HEK293 (cell line): ENCODE measurements at regions not wholly inside any gene's neighbourhood (a gene's known extent, or its start where the extent isn't known, plus 50 kb on each side); places are given as distances from the start of the nearest gene placed in this dataset.

Source experiments
- CTCF ChIA-PET: fragments of 350-600 bp; formaldehyde crosslinking; extraction: SDS; loops from one replicate; lab custom pipeline; 2021; ENCODE audit warnings: antibody characterized with exemption; lab: Yijun Ruan, JAX
- POLR2A ChIA-PET: fragments of 300-600 bp; formaldehyde crosslinking; extraction: SDS; loops from one replicate; lab custom pipeline; 2020; ENCODE audit warnings: antibody characterized with exemption, inconsistent platforms; lab: Yijun Ruan, JAX
- H3K27ac ChIP-seq: fragments of 200-500 bp; sonication (Bioruptor generic); 2 replicates; pipeline ENCODE4 v1.5.1; 2014; ENCODE audit warnings: low read depth, low read length, control low read depth, inconsistent platforms; ENCODE audit errors: extremely low read depth
- H3K36me3 ChIP-seq, 2 experiments: fragments of 200-500 bp in 1 of 2; sonication (Bioruptor generic) in 1 of 2; 1 replicate in 1 of 2; 2 replicates in 1 of 2; pipeline ENCODE4 v1.5.1; 2014 to 2017; ENCODE audit warnings: inconsistent platforms in 2 of 2, low read length in 2 of 2; ENCODE audit not compliant: control insufficient read depth in 2 of 2, insufficient read depth in 1 of 2
- H3K4me1 ChIP-seq: fragments of 200-500 bp; sonication (Bioruptor generic); 2 replicates; pipeline ENCODE4 v1.5.1; 2014; ENCODE audit warnings: mild to moderate bottlenecking, low read length, inconsistent platforms; ENCODE audit not compliant: control insufficient read depth, insufficient read depth
- H3K4me3 ChIP-seq: 2 replicates; pipeline ENCODE4 v1.5.1; 2011; ENCODE audit warnings: low read depth, mild to moderate bottlenecking, control low read depth, low read length, moderate library complexity
- H3K9me3 ChIP-seq: fragments of 200-500 bp; sonication (Bioruptor generic); 2 replicates; pipeline ENCODE4 v1.5.1; 2014; ENCODE audit warnings: low read depth, low read length, inconsistent platforms; ENCODE audit not compliant: control insufficient read depth, insufficient read depth
- HOXD13 ChIP-seq: sonication (generic); formaldehyde crosslinking; IDR thresholded peaks from 2 replicates; pipeline ENCODE4 v1.8.0; 2022; ENCODE audit warnings: missing genetic modification reagents, borderline replicate concordance
- KLF16 ChIP-seq: fragments of 450-650 bp; formaldehyde crosslinking; IDR thresholded peaks from 2 replicates; pipeline ENCODE4 v1.5.1; 2017; ENCODE audit warnings: missing biosample characterization, missing genetic modification characterization
- OSR2 ChIP-seq: fragments of 450-650 bp; formaldehyde crosslinking; IDR thresholded peaks from 2 replicates; pipeline ENCODE4 v1.5.1; 2016; ENCODE audit warnings: missing biosample characterization, missing genetic modification characterization
- ZNF19 ChIP-seq: fragments of 450-650 bp; formaldehyde crosslinking; IDR thresholded peaks from 2 replicates; pipeline ENCODE4; 2016; ENCODE audit warnings: missing biosample characterization, missing genetic modification characterization, low read depth
- ZNF211 ChIP-seq: fragments of 450-650 bp; formaldehyde crosslinking; IDR thresholded peaks from 2 replicates; pipeline ENCODE4 v1.5.1; 2016; ENCODE audit warnings: low read depth, missing biosample characterization, missing genetic modification characterization
- ZNF266 ChIP-seq: fragments of 450-650 bp; formaldehyde crosslinking; IDR thresholded peaks from 2 replicates; pipeline ENCODE4 v1.5.1; 2016; ENCODE audit warnings: missing biosample characterization, missing genetic modification characterization, low read depth
- ZNF366 ChIP-seq: fragments of 450-650 bp; formaldehyde crosslinking; conservative IDR thresholded peaks from 2 replicates; pipeline ENCODE4 v1.5.1; 2016; ENCODE audit warnings: missing biosample characterization, missing genetic modification characterization
- ZNF558 ChIP-seq: fragments of 450-650 bp; formaldehyde crosslinking; IDR thresholded peaks from 2 replicates; pipeline ENCODE4 v1.5.1; 2016; ENCODE audit warnings: missing biosample characterization, missing genetic modification characterization
- ZNF610 ChIP-seq: fragments of 450-650 bp; formaldehyde crosslinking; IDR thresholded peaks from 2 replicates; pipeline ENCODE4 v1.5.1; 2016; ENCODE audit warnings: missing biosample characterization, missing genetic modification characterization, borderline replicate concordance
- ZNF660 ChIP-seq: fragments of 450-650 bp; IDR thresholded peaks from 2 replicates; pipeline ENCODE4 v1.5.1; 2018; ENCODE audit warnings: missing biosample characterization, mild to moderate bottlenecking, missing genetic modification characterization
- ZNF670 ChIP-seq: fragments of 450-650 bp; formaldehyde crosslinking; IDR thresholded peaks from 2 replicates; pipeline ENCODE4 v1.5.1; 2016; ENCODE audit warnings: missing biosample characterization, missing genetic modification characterization, low read depth
- ZNF792 ChIP-seq: fragments of 450-650 bp; formaldehyde crosslinking; IDR thresholded peaks from 2 replicates; pipeline ENCODE4 v1.5.1; 2016; ENCODE audit warnings: missing biosample characterization, missing genetic modification characterization
- ZNF843 ChIP-seq: fragments of 450-650 bp; formaldehyde crosslinking; IDR thresholded peaks from 2 replicates; pipeline ENCODE4 v1.5.1; 2016; ENCODE audit warnings: missing biosample characterization, missing genetic modification characterization
- ZSCAN16 ChIP-seq: fragments of 450-650 bp; formaldehyde crosslinking; IDR thresholded peaks from 2 replicates; pipeline ENCODE4 v1.5.1; 2016; ENCODE audit warnings: missing biosample characterization, missing genetic modification characterization
- TF ChIP-seq, protein P1 (sequence below): fragments of 450-650 bp; formaldehyde crosslinking; conservative IDR thresholded peaks from 2 replicates; pipeline ENCODE4 v1.5.1; 2016; ENCODE audit warnings: low read depth, missing biosample characterization, missing genetic modification characterization
- TF ChIP-seq, protein P2 (sequence below): fragments of 450-650 bp; formaldehyde crosslinking; IDR thresholded peaks from 2 replicates; pipeline ENCODE4 v1.5.1; 2017; ENCODE audit warnings: missing biosample characterization, missing genetic modification characterization
- TF ChIP-seq, protein P3 (sequence below): fragments of 450-650 bp; formaldehyde crosslinking; IDR thresholded peaks from 2 replicates; pipeline ENCODE4 v1.5.1; 2016; ENCODE audit warnings: missing biosample characterization, missing genetic modification characterization
- TF ChIP-seq, protein P4 (sequence below): fragments of 450-650 bp; formaldehyde crosslinking; IDR thresholded peaks from 2 replicates; pipeline ENCODE4; 2016; ENCODE audit warnings: missing biosample characterization, missing genetic modification characterization
- TF ChIP-seq, protein P5 (sequence below): fragments of 450-650 bp; formaldehyde crosslinking; IDR thresholded peaks from 2 replicates; pipeline ENCODE4 v1.5.1; 2016; ENCODE audit warnings: missing biosample characterization, missing genetic modification characterization
- TF ChIP-seq, protein P6 (sequence below): fragments of 450-650 bp; formaldehyde crosslinking; IDR thresholded peaks from 2 replicates; pipeline ENCODE4 v1.5.1; 2017; ENCODE audit warnings: missing biosample characterization, mild to moderate bottlenecking, missing genetic modification characterization, moderate library complexity
- TF ChIP-seq, protein P7 (sequence below): fragments of 450-650 bp; formaldehyde crosslinking; IDR thresholded peaks from 2 replicates; pipeline ENCODE4 v1.5.1; 2016; ENCODE audit warnings: missing biosample characterization, missing genetic modification characterization, borderline replicate concordance

DNA sequence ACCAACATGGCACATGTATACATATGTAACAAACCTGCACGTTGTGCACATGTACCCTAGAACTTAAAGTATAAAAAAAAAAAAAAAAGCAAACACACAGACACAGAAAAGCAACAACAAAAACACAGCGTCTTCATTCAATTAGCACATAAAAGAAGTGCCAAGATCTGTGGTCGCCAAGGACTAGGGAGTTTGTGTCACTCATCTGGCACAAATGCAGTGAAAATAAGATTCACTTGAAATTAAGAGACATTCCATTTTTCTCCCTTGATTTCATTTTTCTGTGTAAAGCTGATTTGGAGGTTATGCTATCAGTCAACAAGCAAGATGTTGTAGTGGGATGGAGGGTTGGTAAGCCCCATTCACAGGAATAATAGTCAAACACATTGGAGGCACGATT lies 115.3 kb downstream of the FAT4 start (continued):
- TF ChIP-seq, protein P1, sequence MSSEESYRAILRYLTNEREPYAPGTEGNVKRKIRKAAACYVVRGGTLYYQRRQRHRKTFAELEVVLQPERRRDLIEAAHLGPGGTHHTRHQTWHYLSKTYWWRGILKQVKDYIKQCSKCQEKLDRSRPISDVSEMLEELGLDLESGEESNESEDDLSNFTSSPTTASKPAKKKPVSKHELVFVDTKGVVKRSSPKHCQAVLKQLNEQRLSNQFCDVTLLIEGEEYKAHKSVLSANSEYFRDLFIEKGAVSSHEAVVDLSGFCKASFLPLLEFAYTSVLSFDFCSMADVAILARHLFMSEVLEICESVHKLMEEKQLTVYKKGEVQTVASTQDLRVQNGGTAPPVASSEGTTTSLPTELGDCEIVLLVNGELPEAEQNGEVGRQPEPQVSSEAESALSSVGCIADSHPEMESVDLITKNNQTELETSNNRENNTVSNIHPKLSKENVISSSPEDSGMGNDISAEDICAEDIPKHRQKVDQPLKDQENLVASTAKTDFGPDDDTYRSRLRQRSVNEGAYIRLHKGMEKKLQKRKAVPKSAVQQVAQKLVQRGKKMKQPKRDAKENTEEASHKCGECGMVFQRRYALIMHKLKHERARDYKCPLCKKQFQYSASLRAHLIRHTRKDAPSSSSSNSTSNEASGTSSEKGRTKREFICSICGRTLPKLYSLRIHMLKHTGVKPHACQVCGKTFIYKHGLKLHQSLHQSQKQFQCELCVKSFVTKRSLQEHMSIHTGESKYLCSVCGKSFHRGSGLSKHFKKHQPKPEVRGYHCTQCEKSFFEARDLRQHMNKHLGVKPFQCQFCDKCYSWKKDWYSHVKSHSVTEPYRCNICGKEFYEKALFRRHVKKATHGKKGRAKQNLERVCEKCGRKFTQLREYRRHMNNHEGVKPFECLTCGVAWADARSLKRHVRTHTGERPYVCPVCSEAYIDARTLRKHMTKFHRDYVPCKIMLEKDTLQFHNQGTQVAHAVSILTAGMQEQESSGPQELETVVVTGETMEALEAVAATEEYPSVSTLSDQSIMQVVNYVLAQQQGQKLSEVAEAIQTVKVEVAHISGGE (tag by site-specific recombination) = no peak
- TF ChIP-seq ZNF266 (no peak), ZNF792 (tag by site-specific recombination) (no peak), OSR2 (tag by site-specific recombination) (no peak), ZNF211 (tag by site-specific recombination) (no peak), ZSCAN16 (no peak), ZNF366 (tag by site-specific recombination) (no peak)
- TF ChIP-seq, protein P2, sequence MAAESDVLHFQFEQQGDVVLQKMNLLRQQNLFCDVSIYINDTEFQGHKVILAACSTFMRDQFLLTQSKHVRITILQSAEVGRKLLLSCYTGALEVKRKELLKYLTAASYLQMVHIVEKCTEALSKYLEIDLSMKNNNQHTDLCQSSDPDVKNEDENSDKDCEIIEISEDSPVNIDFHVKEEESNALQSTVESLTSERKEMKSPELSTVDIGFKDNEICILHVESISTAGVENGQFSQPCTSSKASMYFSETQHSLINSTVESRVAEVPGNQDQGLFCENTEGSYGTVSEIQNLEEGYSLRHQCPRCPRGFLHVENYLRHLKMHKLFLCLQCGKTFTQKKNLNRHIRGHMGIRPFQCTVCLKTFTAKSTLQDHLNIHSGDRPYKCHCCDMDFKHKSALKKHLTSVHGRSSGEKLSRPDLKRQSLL (tag by site-specific recombination) = no peak
- TF ChIP-seq, protein P3, sequence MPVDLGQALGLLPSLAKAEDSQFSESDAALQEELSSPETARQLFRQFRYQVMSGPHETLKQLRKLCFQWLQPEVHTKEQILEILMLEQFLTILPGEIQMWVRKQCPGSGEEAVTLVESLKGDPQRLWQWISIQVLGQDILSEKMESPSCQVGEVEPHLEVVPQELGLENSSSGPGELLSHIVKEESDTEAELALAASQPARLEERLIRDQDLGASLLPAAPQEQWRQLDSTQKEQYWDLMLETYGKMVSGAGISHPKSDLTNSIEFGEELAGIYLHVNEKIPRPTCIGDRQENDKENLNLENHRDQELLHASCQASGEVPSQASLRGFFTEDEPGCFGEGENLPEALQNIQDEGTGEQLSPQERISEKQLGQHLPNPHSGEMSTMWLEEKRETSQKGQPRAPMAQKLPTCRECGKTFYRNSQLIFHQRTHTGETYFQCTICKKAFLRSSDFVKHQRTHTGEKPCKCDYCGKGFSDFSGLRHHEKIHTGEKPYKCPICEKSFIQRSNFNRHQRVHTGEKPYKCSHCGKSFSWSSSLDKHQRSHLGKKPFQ = no peak

DNA sequence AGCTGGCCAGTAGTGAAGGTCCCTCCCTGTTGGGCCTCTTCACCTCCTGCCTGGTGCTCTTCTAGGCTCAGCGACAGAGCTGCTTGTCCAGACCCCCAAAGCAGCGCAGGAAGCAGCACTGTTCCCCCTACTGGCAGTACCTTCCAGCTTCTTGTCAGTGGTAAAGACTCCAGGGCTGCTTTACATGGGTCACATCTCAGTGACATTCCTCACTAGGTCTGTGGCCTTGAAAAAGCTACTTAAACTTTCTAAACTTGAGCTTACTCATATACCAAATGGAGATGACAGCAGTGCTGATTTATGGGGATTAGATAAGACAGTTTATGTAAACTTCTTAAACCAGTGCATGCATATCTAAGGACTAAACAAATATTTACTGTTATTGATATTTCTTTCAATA lies 117.3 kb downstream of the FAT4 start:
- CTCF ChIA-PET = interaction anchor here (0.7 kb wide), 1 partner anchor 42 kb away, joined by 4 read pairs; no protein-coding TSS in a partner anchor
- POLR2A ChIA-PET = interaction anchor here (1.7 kb wide), 1 partner anchor 117 kb away, joined by 6 read pairs; the partner anchor contains the start of gene FAT4
- Histone ChIP-seq H3K36me3 (no peaks in the 10 kb centered on the region), H3K4me1 (no peaks in the 10 kb centered on the region), H3K27ac (no peak overlapping the region), H3K9me3 (no peaks in the 10 kb centered on the region), H3K4me3 (no peak overlapping the region)
- no peak for TF ChIP-seq HOXD13
- TF ChIP-seq, protein P4, sequence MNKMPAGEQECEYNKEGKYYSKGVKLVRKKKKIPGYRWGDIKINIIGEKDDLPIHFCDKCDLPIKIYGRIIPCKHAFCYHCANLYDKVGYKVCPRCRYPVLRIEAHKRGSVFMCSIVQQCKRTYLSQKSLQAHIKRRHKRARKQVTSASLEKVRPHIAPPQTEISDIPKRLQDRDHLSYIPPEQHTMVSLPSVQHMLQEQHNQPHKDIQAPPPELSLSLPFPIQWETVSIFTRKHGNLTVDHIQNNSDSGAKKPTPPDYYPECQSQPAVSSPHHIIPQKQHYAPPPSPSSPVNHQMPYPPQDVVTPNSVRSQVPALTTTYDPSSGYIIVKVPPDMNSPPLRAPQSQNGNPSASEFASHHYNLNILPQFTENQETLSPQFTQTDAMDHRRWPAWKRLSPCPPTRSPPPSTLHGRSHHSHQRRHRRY (tag by site-specific recombination) = no peak
- TF ChIP-seq ZNF19 = no peak
- TF ChIP-seq, protein P5, sequence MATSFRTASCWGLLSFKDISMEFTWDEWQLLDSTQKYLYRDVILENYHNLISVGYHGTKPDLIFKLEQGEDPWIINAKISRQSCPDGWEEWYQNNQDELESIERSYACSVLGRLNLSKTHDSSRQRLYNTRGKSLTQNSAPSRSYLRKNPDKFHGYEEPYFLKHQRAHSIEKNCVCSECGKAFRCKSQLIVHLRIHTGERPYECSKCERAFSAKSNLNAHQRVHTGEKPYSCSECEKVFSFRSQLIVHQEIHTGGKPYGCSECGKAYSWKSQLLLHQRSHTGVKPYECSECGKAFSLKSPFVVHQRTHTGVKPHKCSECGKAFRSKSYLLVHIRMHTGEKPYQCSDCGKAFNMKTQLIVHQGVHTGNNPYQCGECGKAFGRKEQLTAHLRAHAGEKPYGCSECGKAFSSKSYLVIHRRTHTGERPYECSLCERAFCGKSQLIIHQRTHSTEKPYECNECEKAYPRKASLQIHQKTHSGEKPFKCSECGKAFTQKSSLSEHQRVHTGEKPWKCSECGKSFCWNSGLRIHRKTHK = no peak
- TF ChIP-seq, protein P6, sequence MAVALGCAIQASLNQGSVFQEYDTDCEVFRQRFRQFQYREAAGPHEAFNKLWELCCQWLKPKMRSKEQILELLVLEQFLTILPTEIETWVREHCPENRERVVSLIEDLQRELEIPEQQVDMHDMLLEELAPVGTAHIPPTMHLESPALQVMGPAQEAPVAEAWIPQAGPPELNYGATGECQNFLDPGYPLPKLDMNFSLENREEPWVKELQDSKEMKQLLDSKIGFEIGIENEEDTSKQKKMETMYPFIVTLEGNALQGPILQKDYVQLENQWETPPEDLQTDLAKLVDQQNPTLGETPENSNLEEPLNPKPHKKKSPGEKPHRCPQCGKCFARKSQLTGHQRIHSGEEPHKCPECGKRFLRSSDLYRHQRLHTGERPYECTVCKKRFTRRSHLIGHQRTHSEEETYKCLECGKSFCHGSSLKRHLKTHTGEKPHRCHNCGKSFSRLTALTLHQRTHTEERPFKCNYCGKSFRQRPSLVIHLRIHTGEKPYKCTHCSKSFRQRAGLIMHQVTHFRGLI (tag by site-specific recombination) = no peak
- TF ChIP-seq, protein P7, sequence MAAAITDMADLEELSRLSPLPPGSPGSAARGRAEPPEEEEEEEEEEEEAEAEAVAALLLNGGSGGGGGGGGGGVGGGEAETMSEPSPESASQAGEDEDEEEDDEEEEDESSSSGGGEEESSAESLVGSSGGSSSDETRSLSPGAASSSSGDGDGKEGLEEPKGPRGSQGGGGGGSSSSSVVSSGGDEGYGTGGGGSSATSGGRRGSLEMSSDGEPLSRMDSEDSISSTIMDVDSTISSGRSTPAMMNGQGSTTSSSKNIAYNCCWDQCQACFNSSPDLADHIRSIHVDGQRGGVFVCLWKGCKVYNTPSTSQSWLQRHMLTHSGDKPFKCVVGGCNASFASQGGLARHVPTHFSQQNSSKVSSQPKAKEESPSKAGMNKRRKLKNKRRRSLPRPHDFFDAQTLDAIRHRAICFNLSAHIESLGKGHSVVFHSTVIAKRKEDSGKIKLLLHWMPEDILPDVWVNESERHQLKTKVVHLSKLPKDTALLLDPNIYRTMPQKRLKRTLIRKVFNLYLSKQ = no peak
- no peak for TF ChIP-seq ZNF660 (tag by site-specific recombination)
- no peak for TF ChIP-seq ZNF670 (tag by site-specific recombination)
- no peak for TF ChIP-seq ZNF558 (tag by site-specific recombination)
- no peak for TF ChIP-seq KLF16 (tag by site-specific recombination)
- no peak for TF ChIP-seq ZNF843 (tag by site-specific recombination)
- TF ChIP-seq, protein P1 (tag by site-specific recombination) = no peak
- TF ChIP-seq ZNF610 = no peak
- TF ChIP-seq ZNF792 (tag by site-specific recombination) = no peak
